Rectal smooth muscle tissue (tissue), 1 donor: ENCODE measurements at regions not wholly inside any gene's neighbourhood (a gene's known extent, or its start where the extent isn't known, plus 50 kb on each side); places are given as distances from the start of the nearest gene placed in this dataset.
"Not testable (repeated sequence)": the region's sequence is repeated elsewhere in the genome, so short reads cannot be mapped to it uniquely, and the experiment has no call there.

Experiments
- H3K27ac ChIP-seq: one replicate; pipeline ENCODE4 v1.7.0; 2013; ENCODE audit warnings: low read depth, low read length, inconsistent platforms
- H3K27me3 ChIP-seq: one replicate; pipeline ENCODE4 v1.7.0; 2013; ENCODE audit warnings: low read length; ENCODE audit not compliant: control insufficient read depth, insufficient read depth
- H3K36me3 ChIP-seq: one replicate; pipeline ENCODE4 v1.7.0; 2013; ENCODE audit warnings: low read length; ENCODE audit not compliant: control insufficient read depth, insufficient read depth
- H3K4me1 ChIP-seq: one replicate; pipeline ENCODE4 v1.7.0; 2013; ENCODE audit warnings: low read length; ENCODE audit not compliant: control insufficient read depth, insufficient read depth
- H3K4me3 ChIP-seq: one replicate; pipeline ENCODE4 v1.7.0; 2013; ENCODE audit warnings: low read length
- H3K9ac ChIP-seq: one replicate; pipeline ENCODE4 v1.7.0; 2013; ENCODE audit warnings: low read length

GRCh38 chr2:107553046-107553445 is 273.6 kb upstream of the RGPD4 start:
- Histone ChIP-seq H3K27ac (no peak overlapping the region), H3K27me3 (no peaks in the 10 kb centered on the region), H3K4me3 (no peak overlapping the region), H3K9ac (no peak overlapping the region), H3K4me1 (no peaks in the 10 kb centered on the region), H3K36me3 (no peaks in the 10 kb centered on the region)

GRCh38 chr2:107553539-107553938 is 273.2 kb upstream of the RGPD4 start:
- H3K9ac ChIP-seq, result no peak overlapping the region
- no peak overlapping the region for H3K27ac ChIP-seq
- H3K4me3 ChIP-seq, result no peak overlapping the region
- H3K27me3 ChIP-seq, result no peaks in the 10 kb centered on the region
- no peaks in the 10 kb centered on the region for H3K4me1 ChIP-seq
- no peaks in the 10 kb centered on the region for H3K36me3 ChIP-seq

- Histone ChIP-seq H3K36me3 (no peaks in the 10 kb centered on the region), H3K27ac (no peak overlapping the region), H3K27me3 (no peaks in the 10 kb centered on the region), H3K9ac (no peak overlapping the region), H3K4me3 (no peak overlapping the region), H3K4me1 (no peaks in the 10 kb centered on the region)
These were observed 270.6 kb upstream of the RGPD4 start for GRCh38 chr2:107556038-107556627.

GRCh38 chr2:107558295-107558694 is 268.4 kb upstream of the RGPD4 start:
- H3K4me3 ChIP-seq, result no peak overlapping the region
- no peaks in the 10 kb centered on the region for H3K27me3 ChIP-seq
- H3K4me1 ChIP-seq, result no peaks in the 10 kb centered on the region
- no peak overlapping the region for H3K27ac ChIP-seq
- H3K9ac ChIP-seq, result no peak overlapping the region
- H3K36me3 ChIP-seq, result no peaks in the 10 kb centered on the region

GRCh38 chr2:107569496-107569895 is 257.2 kb upstream of the RGPD4 start:
- H3K4me1 ChIP-seq, result no peaks in the 10 kb centered on the region
- no peak overlapping the region for H3K27ac ChIP-seq
- H3K27me3 ChIP-seq, result no peaks in the 10 kb centered on the region
- H3K9ac ChIP-seq, result no peak overlapping the region
- H3K36me3 ChIP-seq, result no peaks in the 10 kb centered on the region
- no peak overlapping the region for H3K4me3 ChIP-seq

GRCh38 chr2:107570876-107571275 is 255.8 kb upstream of the RGPD4 start:
- H3K27ac ChIP-seq, result no peak overlapping the region
- no peaks in the 10 kb centered on the region for H3K4me1 ChIP-seq
- H3K9ac ChIP-seq, result no peak overlapping the region
- H3K27me3 ChIP-seq, result peaks cover 2% of the 10 kb centered on the region
- no peaks in the 10 kb centered on the region for H3K36me3 ChIP-seq
- no peak overlapping the region for H3K4me3 ChIP-seq

GRCh38 chr2:107572890-107573289 is 253.8 kb upstream of the RGPD4 start:
- H3K9ac ChIP-seq, H3K36me3 ChIP-seq, H3K4me3 ChIP-seq, H3K27ac ChIP-seq, H3K27me3 ChIP-seq, H3K4me1 ChIP-seq: not testable (repeated sequence)

- H3K27ac ChIP-seq, result no peak overlapping the region
- no peak overlapping the region for H3K4me3 ChIP-seq
- no peaks in the 10 kb centered on the region for H3K36me3 ChIP-seq
- no peak overlapping the region for H3K9ac ChIP-seq
- H3K27me3 ChIP-seq, result peaks cover 2% of the 10 kb centered on the region
- H3K4me1 ChIP-seq, result no peaks in the 10 kb centered on the region
These were observed 249.7 kb upstream of the RGPD4 start for GRCh38 chr2:107576991-107577390.

- H3K36me3 ChIP-seq, result no peaks in the 10 kb centered on the region
These were observed 244.2 kb upstream of the RGPD4 start for GRCh38 chr2:107582487-107582886.

GRCh38 chr2:107584577-107584976 is 242.1 kb upstream of the RGPD4 start:
- no peak overlapping the region for H3K27ac ChIP-seq
- H3K27me3 ChIP-seq, result no peaks in the 10 kb centered on the region
- no peak overlapping the region for H3K9ac ChIP-seq
- no peaks in the 10 kb centered on the region for H3K4me1 ChIP-seq
- H3K4me3 ChIP-seq, result no peak overlapping the region
- no peaks in the 10 kb centered on the region for H3K36me3 ChIP-seq

More at GRCh38 chr2:107582487-107582886, 244.2 kb upstream of the RGPD4 start:
- H3K9ac ChIP-seq, result no peak overlapping the region
- no peaks in the 10 kb centered on the region for H3K4me1 ChIP-seq
- H3K27ac ChIP-seq, result no peak overlapping the region
- no peaks in the 10 kb centered on the region for H3K27me3 ChIP-seq
- H3K4me3 ChIP-seq, result no peak overlapping the region

- Histone ChIP-seq H3K36me3 (no peaks in the 10 kb centered on the region), H3K4me1 (no peaks in the 10 kb centered on the region), H3K27me3 (no peaks in the 10 kb centered on the region), H3K27ac (no peak overlapping the region), H3K4me3 (no peak overlapping the region), H3K9ac (no peak overlapping the region)
These were observed 240.8 kb upstream of the RGPD4 start for GRCh38 chr2:107585851-107586250.

- Histone ChIP-seq H3K27ac (no peak overlapping the region), H3K9ac (no peak overlapping the region), H3K4me1 (no peaks in the 10 kb centered on the region), H3K27me3 (no peaks in the 10 kb centered on the region), H3K4me3 (no peak overlapping the region), H3K36me3 (no peaks in the 10 kb centered on the region)
These were observed 238.5 kb upstream of the RGPD4 start for GRCh38 chr2:107588181-107588580.

- H3K27me3 ChIP-seq, result no peaks in the 10 kb centered on the region
- no peaks in the 10 kb centered on the region for H3K4me1 ChIP-seq
- H3K36me3 ChIP-seq, result no peaks in the 10 kb centered on the region
- no peak overlapping the region for H3K27ac ChIP-seq
- no peak overlapping the region for H3K4me3 ChIP-seq
- no peak overlapping the region for H3K9ac ChIP-seq
These were observed 237.6 kb upstream of the RGPD4 start for GRCh38 chr2:107589079-107589491.
